HL-60 (cell line): ENCODE measurements at regions not wholly inside any gene's neighbourhood (a gene's known extent, or its start where the extent isn't known, plus 50 kb on each side); places are given as distances from the start of the nearest gene placed in this dataset.
"Not testable (repeated sequence)": the region's sequence is repeated elsewhere in the genome, so short reads cannot be mapped to it uniquely, and the experiment has no call there.

ENCODE experiments used
- DNase-seq, 2 experiments: peaks; one replicate each; pipeline ENCODE4 v3.0.0-alpha.2; 2010 to 2020; ENCODE audit warnings: low read depth in 1 of 2, low spot score in 1 of 2
- H3K27ac ChIP-seq: fragments of 250-450 bp; sonication (Bioruptor Pico); replicated peaks from 2 replicates; pipeline ENCODE4 v1.5.1; 2020; ENCODE audit warnings: mild to moderate bottlenecking, moderate library complexity
- H3K27me3 ChIP-seq: fragments of 250-450 bp; sonication (Bioruptor Pico); 2 replicates; pipeline ENCODE4 v1.5.1; 2021; ENCODE audit warnings: mild to moderate bottlenecking, moderate library complexity; ENCODE audit not compliant: insufficient read depth, poor library complexity, severe bottlenecking
- H3K4me3 ChIP-seq: replicated peaks from 2 replicates; pipeline ENCODE4 v1.5.1; 2011; ENCODE audit warnings: mild to moderate bottlenecking, control low read depth, low read length; ENCODE audit not compliant: insufficient read depth
- CTCF ChIP-seq: IDR thresholded peaks from one replicate; pipeline ENCODE4 v1.5.1; 2011; ENCODE audit warnings: low read length, control low read depth, inconsistent platforms; ENCODE audit not compliant: insufficient read depth
- GABPA ChIP-seq: IDR thresholded peaks from 2 replicates; pipeline ENCODE4 v1.6.1; 2012; ENCODE audit warnings: low read depth
- POLR2AphosphoS5 ChIP-seq: IDR thresholded peaks from 2 replicates; pipeline ENCODE4 v1.6.1; 2012; ENCODE audit warnings: low read depth
- REST ChIP-seq: IDR thresholded peaks from 2 replicates; pipeline ENCODE4 v1.6.1; 2012; ENCODE audit warnings: low read depth; ENCODE audit not compliant: insufficient replicate concordance
- SPI1 ChIP-seq: IDR thresholded peaks from 2 replicates; pipeline ENCODE4 v1.6.1; 2012; ENCODE audit warnings: low read depth, mild to moderate bottlenecking, borderline replicate concordance

- DNase-seq, result no peak
- no peak for TF ChIP-seq REST
- no peak for TF ChIP-seq CTCF
- TF ChIP-seq GABPA, result no peak
- TF ChIP-seq SPI1, result no peak
- TF ChIP-seq POLR2AphosphoS5, result no peak
- Histone ChIP-seq H3K27ac (no peak overlapping the region), H3K4me3 (no peak overlapping the region), H3K27me3 (peaks cover 2% of the 10 kb centered on the region)
Observed at GRCh38 chr9:108396193-108396592, 459.6 kb downstream of the ACTL7B start.

- no peak for DNase-seq
- H3K27me3 ChIP-seq, result peaks cover 3% of the 10 kb centered on the region
- no peak overlapping the region for H3K27ac ChIP-seq
- TF ChIP-seq CTCF (no peak), SPI1 (no peak), REST (no peak), POLR2AphosphoS5 (no peak), GABPA (no peak)
- H3K4me3 ChIP-seq, result no peak overlapping the region
Observed at GRCh38 chr9:108395421-108395820, 460.4 kb downstream of the ACTL7B start.

GRCh38 chr9:108394726-108395125, 461.1 kb downstream of the ACTL7B start:
- no peak for TF ChIP-seq GABPA
- no peak for TF ChIP-seq POLR2AphosphoS5
- TF ChIP-seq CTCF, result no peak
- no peak for TF ChIP-seq SPI1
- DNase-seq, result no peak
- peaks cover 3% of the 10 kb centered on the region for H3K27me3 ChIP-seq

GRCh38 chr9:108393481-108394001, 462.2 kb downstream of the ACTL7B start:
- not testable (repeated sequence) for DNase-seq, H3K4me3 ChIP-seq, H3K27ac ChIP-seq, H3K27me3 ChIP-seq

More at GRCh38 chr9:108394726-108395125, 461.1 kb downstream of the ACTL7B start:
- Histone ChIP-seq H3K27ac (no peak overlapping the region), H3K4me3 (no peak overlapping the region)
